Germinal center (tissue), 1 donor: ENCODE measurements at regions not wholly inside any gene's neighbourhood (a gene's known extent, or its start where the extent isn't known, plus 50 kb on each side); places are given as distances from the start of the nearest gene placed in this dataset.
"Not testable (repeated sequence)": the region's sequence is repeated elsewhere in the genome, so short reads cannot be mapped to it uniquely, and the experiment has no call there.

Experiments used
- DNase-seq: peaks from one replicate; pipeline ENCODE4 v3.0.0; 2012; ENCODE audit warnings: mixed read lengths, low spot score

- DNase-seq = no peak
These were observed 62.2 kb upstream of the FAM241A start for GRCh38 chr4:112082954-112083586.

GRCh38 chr4:112083587-112084347, 61.5 kb upstream of the FAM241A start:
- DNase-seq = no peak

- DNase-seq = no peak
These were observed 59.9 kb upstream of the FAM241A start for GRCh38 chr4:112085156-112086035.

GRCh38 chr4:112086036-112086434, 59.2 kb upstream of the FAM241A start:
- no peak for DNase-seq

- not testable (repeated sequence) for DNase-seq
These were observed 58.6 kb upstream of the FAM241A start for GRCh38 chr4:112086661-112087060.

GRCh38 chr4:112092330-112092729, 52.9 kb upstream of the FAM241A start:
- DNase-seq = not testable (repeated sequence)

- DNase-seq = no peak
These were observed 51.5 kb upstream of the FAM241A start for GRCh38 chr4:112093636-112094202.

- DNase-seq = no peak
These were observed 50.9 kb upstream of the FAM241A start for GRCh38 chr4:112094330-112094729.
